SK-MEL-5 (cell line): ENCODE measurements at regions not wholly inside any gene's neighbourhood (a gene's known extent, or its start where the extent isn't known, plus 50 kb on each side); places are given as distances from the start of the nearest gene placed in this dataset.
"Not testable (repeated sequence)": the region's sequence is repeated elsewhere in the genome, so short reads cannot be mapped to it uniquely, and the experiment has no call there.

ENCODE experiments used
- DNase-seq: peaks from one replicate; pipeline ENCODE4 v3.0.0-alpha.2; 2016; ENCODE audit warnings: low read depth, low spot score
- in situ Hi-C: cut with HindIII; loops from 2 replicates; pipeline ENCODE4 v1.10.0; 2016; ENCODE audit warnings: low sequenced_read_pairs, high pct_unique_total_duplicates, low pct_unique_long_range_greater_than_20kb

DNA sequence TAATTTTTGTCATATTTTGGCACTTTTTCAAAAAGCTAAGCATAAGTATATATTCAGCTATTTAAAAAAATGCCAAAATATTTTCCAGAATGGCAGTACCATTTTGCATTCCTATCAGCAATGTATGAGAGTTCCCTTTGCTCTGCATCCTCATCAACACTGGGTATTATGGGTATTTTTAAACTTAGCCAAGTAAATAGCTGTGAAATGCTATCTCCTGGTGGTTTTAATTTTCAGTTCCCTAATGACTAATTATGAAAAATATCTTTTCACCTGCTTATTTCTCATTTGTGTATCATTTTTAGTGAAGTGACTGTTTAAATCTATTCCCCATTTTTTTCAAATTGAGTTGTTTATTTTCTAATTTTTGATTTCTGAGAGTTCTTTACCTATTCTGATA, 199.7 kb upstream of the NECTIN3 start:
- in situ Hi-C loops, result no loop called here
- DNase-seq, result no peak

DNA sequence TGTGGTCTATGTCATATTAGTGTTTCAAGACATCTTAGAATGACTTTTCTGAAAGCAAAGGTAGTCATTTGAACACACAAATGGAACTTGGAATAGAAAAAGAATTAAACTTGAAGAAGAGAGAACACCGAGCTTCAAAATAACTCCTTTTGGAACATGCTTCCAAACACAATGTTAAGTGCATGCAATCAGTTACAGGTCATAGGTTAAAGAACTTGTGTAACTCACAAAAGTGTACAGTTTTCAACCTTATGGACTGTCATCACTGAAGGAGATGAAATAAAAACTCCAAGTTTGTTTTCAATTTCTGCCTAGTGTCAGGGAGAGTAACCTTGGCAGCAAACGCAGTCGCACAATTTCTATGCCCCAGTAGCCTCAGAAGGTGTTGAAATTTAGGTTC, 192.9 kb upstream of the NECTIN3 start:
- in situ Hi-C loops, result no loop called here
- DNase-seq, result no peak

DNA sequence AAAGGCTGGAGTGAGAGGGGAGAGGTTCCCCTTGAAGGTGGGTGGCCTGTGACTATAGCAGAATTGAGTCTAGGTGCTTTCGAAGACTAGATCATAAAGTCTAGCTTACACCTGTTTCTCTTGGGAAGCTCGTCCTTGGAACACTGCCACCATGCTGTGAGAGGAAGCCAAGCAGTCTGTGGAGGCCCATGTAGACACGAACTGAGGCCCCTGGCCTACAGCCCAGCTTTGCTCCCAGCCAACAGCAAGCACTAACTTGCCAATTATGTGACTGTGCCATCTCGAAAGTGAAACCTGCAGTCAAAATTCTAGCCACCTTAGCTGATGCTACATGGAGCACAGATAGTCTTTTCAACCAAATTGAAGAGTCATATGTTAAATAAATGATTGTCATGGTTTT, 190.5 kb upstream of the NECTIN3 start:
- in situ Hi-C loops, result no loop called here
- peak; percentile 61 for DNase-seq

DNA sequence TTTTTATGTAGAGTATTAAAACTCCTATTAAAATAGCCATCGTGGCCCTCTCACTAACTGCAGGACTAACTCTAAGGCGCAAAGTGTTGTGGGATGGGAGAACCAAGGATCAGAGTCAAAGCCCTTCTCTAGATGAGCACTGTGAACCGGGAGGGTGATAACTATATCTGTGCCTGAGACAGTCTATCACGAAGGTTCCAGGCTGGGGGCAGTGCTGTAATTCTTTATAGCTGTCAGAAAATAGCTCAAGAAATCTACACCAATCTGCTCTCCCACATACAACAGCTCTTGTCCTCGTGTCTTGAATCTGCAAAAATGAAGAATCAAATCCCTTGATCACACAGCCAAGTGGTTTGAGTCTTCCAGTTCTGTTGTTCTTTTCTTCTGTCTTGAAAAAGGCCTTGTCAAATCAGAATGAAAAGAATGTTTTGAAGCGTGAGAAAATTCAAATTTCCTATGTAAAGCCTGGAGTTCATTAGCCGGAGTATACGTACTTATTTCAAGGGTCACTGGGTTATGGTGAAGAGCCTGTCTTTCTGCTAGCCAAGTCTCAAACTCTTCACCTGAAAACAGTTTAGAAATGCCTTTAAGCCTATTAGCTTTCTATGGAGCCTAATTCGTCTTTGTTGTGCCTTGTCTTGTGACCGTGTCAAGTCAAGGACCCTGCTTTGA, 185.3 kb upstream of the NECTIN3 start:
- in situ Hi-C loops, result no loop called here

DNA sequence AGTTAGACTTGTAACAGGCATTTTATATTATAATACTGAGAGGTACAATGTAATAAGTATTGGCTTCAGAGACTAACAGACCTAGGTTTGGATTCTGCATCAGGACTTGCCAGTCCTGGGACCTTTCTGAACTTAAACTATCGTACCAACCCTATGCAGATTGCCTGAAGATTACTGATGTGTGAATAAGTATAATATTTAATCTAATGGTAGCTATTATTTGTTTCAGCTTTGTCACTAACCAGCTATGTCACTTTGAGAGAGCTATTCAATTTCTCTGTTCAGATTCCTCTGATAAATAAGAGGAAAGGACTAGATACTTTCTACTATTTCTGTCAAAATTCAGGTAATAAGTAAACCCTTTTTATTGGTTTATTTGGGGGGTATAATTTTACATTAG, 184.4 kb upstream of the NECTIN3 start:
- in situ Hi-C loops, result no loop called here
- no peak for DNase-seq

More for the DNA sequence above, 185.3 kb upstream of the NECTIN3 start:
- DNase-seq, result no peak

DNA sequence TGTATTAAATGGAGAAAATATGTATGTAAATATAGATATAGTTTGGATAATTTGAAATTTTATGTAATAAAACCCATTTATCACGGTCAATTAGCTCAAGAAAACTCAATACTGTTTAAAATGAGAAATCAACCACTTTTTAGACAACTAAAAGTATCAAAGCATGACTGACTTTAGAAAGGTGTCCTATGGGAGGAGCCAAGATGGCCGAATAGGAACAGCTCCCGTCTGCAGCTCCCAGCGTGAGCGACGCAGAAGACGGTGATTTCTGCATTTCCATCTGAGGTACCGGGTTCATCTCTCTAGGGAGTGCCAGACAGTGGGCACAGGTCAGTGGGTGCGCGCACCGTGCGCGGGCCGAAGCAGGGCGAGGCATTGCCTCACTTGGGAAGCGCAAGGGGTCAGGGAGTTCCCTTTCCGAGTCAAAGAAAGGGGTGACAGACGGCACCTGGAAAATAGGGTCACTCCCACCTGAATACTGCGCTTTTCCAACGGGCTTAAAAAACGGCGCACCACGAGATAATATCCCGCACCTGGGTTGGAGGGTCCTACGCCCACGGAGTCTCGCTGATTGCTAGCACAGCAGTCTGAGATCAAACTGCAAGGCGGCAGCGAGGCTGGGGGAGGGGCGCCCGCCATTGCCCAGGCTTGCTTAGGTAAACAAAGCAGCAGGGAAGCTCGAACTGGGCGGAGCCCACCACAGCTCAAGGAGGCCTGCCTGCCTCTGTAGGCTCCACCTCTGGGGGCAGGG, 182.8 kb upstream of the NECTIN3 start:
- in situ Hi-C loops, DNase-seq: not testable (repeated sequence)

DNA sequence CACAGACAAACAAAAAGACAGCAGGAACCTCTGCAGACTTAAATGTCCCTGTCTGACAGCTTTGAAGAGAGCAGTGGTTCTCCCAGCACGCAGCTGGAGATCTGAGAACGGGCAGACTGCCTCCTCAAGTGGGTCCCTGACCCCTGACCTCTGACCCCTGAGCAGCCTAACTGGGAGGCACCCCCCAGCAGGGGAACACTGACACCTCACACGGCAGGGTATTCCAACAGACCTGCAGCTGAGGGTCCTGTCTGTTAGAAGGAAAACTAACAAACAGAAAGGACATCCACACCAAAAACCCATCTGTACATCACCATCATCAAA, 182.3 kb upstream of the NECTIN3 start:
- in situ Hi-C loops, DNase-seq: not testable (repeated sequence)

DNA sequence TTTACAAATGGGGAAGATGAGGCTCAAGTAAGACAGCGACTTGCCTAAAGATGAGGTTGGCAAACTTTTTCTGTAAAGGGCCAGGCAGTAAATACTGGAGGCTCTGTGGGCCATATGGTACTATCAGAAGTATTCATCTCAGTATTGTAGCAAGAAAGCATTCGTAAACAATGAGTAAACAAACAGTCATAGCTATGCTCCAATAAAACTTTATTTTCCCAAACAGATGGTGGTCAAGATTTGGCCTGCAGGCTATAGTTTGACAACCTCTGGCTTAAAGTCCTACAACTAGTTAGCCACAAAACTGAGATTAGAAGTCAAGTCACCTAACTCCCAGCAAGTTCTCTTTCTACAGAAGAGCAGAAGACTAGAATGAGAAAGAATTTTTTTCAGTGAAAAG, 177.0 kb upstream of the NECTIN3 start:
- no peak for DNase-seq
- in situ Hi-C loops, result no loop called here

DNA sequence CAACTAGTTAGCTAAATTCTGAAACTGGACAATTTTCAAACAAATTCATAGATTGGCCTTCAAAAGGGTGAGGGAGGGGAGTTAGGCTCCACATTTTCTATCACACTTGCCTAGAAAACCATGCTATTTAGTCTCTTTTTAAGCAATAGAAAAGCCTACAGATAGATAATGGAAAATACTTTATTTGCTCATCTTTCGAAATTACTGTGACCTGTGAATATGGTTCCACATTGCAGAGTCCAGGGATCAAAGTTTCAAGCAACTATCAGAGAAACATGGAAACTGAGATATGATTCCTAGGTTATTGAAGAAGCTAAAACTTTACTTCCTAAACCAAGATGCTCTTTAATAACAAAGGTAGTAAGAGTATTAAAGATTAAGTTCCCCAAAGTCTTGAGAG, 176.6 kb upstream of the NECTIN3 start:
- in situ Hi-C loops, result no loop called here
- DNase-seq, result no peak

DNA sequence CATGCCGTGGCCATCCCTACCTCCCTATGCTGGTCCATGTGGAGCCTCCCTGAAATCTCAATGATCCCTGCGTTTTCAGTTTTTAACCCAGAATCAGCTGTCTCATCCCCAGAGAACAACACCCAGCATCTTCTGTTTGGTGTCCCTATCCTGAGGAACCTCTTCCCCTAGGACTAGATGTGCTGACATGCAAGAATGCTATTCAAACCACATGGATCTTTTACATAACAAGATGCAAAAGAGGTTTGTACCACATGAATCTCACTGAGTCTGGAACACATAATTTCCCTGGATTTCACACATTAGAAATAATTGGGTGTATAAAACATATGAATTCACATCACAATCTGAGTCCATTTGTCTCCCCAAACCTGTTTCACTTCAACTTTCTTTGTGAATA, 174.6 kb upstream of the NECTIN3 start:
- DNase-seq, result no peak
- in situ Hi-C loops, result no loop called here

DNA sequence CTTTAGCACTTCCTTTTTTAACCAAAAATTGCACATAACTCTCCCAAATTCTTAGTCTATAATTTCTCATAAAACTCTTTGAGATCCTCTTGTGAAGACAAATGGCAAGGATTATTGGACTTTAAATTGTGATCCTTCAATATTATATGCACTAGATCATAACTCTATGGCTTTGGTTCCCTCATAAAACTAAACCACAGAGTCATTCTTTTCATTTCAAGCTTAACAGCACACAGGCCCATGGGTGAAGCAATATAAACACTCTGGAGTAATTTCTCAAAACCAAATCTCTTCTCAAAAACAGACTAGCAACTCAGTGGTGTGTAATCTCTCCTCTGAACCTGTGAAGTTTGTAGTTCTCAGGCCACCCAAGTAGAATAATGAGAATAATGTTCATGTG, 171.0 kb upstream of the NECTIN3 start:
- in situ Hi-C loops, result no loop called here
- no peak for DNase-seq

DNA sequence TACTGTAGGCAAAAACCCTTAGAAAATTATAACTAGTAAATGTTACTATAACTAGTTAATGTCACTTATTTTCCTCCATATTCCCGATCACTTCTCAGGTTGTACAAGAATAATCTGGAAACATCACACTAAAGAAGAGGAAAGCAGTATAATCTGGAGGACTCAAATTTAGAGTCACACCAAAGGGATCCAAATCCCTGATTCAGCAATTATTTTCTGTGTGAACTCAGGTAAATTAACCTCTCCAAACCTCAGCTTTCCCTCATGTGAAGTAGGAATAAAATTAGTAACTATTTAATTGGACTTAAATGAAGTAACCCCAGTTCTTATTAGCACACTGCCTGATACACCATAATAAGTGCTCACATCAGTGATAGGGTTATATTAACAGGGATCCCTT, 170.1 kb upstream of the NECTIN3 start:
- in situ Hi-C loops, result no loop called here
- no peak for DNase-seq

DNA sequence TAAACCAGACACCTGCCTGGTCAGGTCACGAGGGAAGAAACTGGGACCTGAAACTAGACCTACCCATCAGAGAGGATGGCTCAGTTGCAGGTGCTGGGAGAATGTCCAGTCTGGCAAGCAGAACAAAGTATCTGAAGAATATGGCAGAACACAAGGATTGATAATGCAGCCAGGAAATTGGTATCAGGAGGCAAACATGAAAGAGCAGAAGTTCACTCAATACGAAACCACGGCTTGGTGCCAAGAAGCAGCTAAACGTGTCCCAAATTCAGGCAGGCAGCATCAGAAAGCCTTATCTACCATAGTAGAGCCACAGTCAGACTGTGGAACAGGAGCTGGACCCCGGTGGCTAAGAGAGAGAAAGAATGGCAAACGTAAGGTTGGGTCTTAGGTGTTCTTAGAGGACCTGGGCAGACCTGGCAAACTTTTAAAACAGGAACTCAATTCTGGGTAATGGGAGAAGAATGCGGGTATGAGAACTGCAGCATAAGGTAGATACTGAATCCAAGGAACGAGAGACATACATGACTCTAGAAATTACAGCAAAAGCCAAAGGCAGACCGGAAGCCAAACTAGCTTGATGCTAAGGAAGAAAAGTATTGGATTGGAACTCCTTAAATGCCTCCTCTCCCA, 169.0 kb upstream of the NECTIN3 start:
- in situ Hi-C loops, result no loop called here
- no peak for DNase-seq

DNA sequence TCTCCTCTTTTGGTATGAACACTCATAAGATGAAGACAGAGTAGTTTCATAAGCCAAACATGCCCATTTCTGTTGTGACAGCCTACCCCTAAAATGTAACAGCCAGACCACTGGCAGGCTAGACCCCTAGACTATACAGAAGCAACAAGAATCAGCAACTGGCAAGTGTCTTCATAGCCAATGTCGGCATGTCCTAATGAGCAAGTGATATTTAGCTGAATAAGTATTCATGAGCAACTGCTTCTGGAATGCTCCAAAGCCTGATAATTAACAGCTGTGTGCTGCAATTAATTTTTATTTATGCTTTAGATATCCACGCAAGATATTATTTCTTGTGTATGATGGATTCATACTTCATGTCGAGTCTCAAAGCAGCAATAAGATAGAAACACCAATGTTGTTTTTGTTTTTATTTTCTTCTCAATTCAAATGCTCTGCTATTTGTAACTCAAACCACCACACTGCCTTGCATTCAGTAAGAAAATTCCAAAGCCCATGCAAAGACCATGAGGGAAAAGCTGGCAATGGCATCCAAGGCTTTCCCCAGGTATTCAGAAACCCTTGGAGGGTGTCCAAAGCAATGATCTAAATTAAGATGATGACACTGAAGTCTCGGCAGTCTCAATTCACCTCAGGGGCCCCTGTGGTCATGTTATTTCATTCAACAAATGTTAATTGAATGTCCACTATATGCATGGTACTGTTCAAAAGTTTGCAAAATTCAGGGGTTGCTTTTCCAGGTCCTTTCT, 167.7 kb upstream of the NECTIN3 start:
- DNase-seq, result no peak
- in situ Hi-C loops, result no loop called here

DNA sequence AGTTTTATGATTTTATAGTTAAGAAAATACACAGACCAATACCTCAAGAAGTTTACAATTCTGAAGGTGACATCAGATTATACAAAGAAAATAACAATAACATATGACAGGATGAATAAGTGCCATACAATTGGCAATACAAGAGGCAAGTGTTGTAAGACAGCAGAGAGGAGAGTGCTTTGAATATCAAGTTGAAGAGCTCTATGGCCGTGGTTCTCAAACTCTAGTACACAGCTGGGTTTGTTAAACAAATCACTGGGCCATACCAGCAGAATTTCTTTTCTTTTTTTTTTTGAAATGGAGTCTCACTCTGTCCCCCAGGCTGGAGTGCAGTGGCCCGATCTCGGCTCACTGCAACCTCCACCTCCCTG, 167.1 kb upstream of the NECTIN3 start:
- in situ Hi-C loops, result no loop called here

DNA sequence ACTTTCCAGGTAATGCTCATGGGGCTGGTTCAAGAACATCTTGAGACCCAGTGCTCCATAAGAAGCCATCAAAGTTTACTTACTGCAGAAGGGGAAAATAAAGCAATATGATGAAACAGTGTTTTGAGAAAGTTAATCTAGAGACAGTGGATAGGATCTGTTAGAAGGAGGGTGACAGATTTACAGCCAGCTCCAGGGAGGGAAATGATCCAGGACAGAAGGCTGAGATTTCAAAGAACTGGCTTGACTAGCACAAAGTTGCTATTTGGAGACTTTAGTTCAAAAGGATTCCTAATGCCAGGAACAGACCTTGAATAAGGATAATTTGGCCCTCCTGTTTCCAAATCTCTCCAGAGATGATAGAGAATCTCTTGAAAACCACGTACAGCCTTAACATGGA, 166.5 kb upstream of the NECTIN3 start:
- in situ Hi-C loops, result no loop called here
- DNase-seq, result no peak

More for the DNA sequence above, 167.1 kb upstream of the NECTIN3 start:
- DNase-seq, result no peak

DNA sequence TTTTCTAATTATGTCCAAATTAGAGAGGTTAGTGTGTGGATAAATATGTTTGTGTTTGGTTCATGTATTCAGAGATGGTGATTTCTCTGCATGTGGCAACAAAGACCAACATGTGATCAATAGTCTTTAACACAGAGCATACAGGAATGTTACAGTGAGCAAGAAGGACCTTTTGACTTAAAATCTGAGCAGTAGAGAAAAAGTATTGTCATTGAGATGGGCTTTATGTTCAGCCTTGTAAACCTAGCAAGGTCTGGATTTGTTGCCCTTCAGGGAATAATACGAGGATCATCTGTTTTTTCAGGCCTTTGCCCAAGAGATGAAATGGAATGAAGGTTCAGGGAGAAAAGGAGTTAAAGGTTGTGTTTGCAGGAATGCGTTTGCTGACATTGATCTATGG, 161.8 kb upstream of the NECTIN3 start:
- no peak for DNase-seq
- in situ Hi-C loops, result no loop called here

DNA sequence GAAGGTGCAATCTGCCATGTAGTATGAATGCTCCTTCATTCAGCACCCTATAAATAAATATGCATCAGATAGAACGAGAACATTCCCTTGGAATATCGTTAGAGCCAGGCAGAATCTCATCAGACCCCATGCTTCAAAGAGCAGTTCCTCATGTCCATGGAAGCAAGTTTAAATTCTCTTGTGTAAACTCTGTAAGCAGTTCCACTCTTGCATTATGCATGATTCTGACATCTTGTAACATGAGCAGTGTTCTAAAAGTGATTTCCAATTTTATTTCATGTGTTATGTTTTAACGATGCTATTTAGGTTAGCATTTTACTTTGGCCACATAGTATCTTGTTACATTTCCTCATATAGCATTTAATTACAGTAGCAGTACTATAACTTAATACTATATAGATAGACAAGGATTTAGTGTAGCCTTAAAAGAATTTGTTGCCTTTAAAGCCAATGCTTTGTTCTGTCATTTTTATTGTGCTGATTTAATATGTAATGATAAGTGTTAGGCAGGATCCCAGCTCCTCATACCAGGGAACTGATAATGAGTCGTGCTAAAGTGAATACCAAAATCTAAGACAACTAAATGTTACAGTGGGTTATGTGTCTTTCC, 161.2 kb upstream of the NECTIN3 start:
- DNase-seq, result no peak
- in situ Hi-C loops, result no loop called here
